ENCODE measurements at regions not wholly inside any gene's neighbourhood (a gene's known extent, or its start where the extent isn't known, plus 50 kb on each side); places are given as distances from the start of the nearest gene placed in this dataset.

DNA sequence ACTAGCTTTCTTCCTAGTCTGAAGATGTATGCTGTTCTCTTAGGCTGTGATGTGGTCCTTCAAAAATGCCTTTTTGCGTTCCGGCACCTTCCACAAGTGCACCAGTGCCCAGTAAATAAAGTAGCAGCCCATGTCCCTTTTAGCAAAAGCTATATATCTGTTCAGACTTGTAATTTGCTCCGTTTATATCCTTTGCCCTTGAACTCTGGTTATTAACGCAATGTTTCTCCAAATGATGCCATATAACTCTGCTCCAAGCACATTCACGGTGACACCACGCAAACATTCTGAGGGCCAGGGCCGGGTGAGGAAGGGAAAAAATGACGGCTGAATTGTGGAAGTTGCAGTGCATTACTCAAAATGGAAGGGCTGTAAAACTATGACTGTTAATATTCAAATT lies 1001.1 kb upstream of the NR2F2 start:
- Histone ChIP-seq H3K9me3 (ENCODE audit: low read length) (no peaks in the 10 kb centered on the region), H3K4me3 (ENCODE audit: low read depth, low read length, poor library complexity, severe bottlenecking) (no peak overlapping the region), H2AFZ (ENCODE audit: low read length) (no peak overlapping the region), H3F3A (ENCODE audit: insufficient read depth, low read length) (no peaks in the 10 kb centered on the region), H3K9ac (ENCODE audit: low read length) (no peak overlapping the region), H3K4me1 (ENCODE audit: insufficient read depth, low read length, severe bottlenecking) (no peaks in the 10 kb centered on the region), H3K27ac (ENCODE audit: low read depth, low read length, poor library complexity, severe bottlenecking) (no peak overlapping the region), H3K79me2 (ENCODE audit: insufficient read depth, low read length) (no peaks in the 10 kb centered on the region), H3K36me3 (ENCODE audit: insufficient read depth, low read length) (no peaks in the 10 kb centered on the region), H3K4me2 (ENCODE audit: low read length) (no peak overlapping the region), H3K27me3 (ENCODE audit: insufficient read depth, low read length) (no peaks in the 10 kb centered on the region), H3K9me2 (ENCODE audit: low read depth, low read length) (no peaks in the 10 kb centered on the region), H4K20me1 (ENCODE audit: insufficient read depth, low read length) (no peaks in the 10 kb centered on the region)
- no peak for TF ChIP-seq CTCF (IDR thresholded peaks at IDR 0.05; ENCODE audit: low read length)
- TF ChIP-seq EZH2 (IDR thresholded peaks at IDR 0.05; ENCODE audit: borderline replicate concordance, low read length): no peak

GRCh38 chr15:95341686-95342085 lies 988.8 kb upstream of the NR2F2 start:
- Histone ChIP-seq H3K4me1 (ENCODE audit: insufficient read depth, low read length, severe bottlenecking) (no peaks in the 10 kb centered on the region), H3K9me2 (ENCODE audit: low read depth, low read length) (no peaks in the 10 kb centered on the region), H2AFZ (ENCODE audit: low read length) (no peak overlapping the region), H3K36me3 (ENCODE audit: insufficient read depth, low read length) (no peaks in the 10 kb centered on the region), H3F3A (ENCODE audit: insufficient read depth, low read length) (no peaks in the 10 kb centered on the region), H3K27me3 (ENCODE audit: insufficient read depth, low read length) (no peaks in the 10 kb centered on the region), H3K9ac (ENCODE audit: low read length) (no peak overlapping the region), H4K20me1 (ENCODE audit: insufficient read depth, low read length) (no peaks in the 10 kb centered on the region), H3K4me3 (ENCODE audit: low read depth, low read length, poor library complexity, severe bottlenecking) (no peak overlapping the region), H3K79me2 (ENCODE audit: insufficient read depth, low read length) (no peaks in the 10 kb centered on the region), H3K9me3 (ENCODE audit: low read length) (no peaks in the 10 kb centered on the region), H3K27ac (ENCODE audit: low read depth, low read length, poor library complexity, severe bottlenecking) (no peak overlapping the region), H3K4me2 (ENCODE audit: low read length) (no peak overlapping the region)
- TF ChIP-seq EZH2 (IDR thresholded peaks at IDR 0.05; ENCODE audit: borderline replicate concordance, low read length) (no peak), CTCF (IDR thresholded peaks at IDR 0.05; ENCODE audit: low read length) (no peak)

DNA sequence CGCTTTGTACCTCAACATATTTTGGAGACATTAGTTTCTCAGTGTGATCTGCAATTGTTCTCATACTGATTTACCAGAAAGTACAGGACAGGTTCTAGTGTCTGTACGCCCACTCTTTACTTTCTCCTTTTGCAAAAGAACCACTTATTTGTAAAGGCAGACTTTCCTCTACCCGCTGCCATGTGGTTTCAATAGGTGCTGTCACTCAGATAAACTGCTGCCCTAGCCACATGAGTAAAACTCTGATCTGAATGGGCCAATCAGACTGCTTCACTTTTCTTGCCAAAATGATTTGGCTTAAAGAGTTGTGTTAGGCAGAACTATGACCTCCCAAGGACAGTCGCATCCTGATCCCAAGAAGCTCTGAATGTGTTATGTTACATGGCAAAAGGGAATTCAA lies 984.6 kb upstream of the NR2F2 start:
- Histone ChIP-seq H3K4me3 (ENCODE audit: low read depth, low read length, poor library complexity, severe bottlenecking) (no peak overlapping the region), H3K4me2 (ENCODE audit: low read length) (no peak overlapping the region), H3K9ac (ENCODE audit: low read length) (no peak overlapping the region), H3K79me2 (ENCODE audit: insufficient read depth, low read length) (no peaks in the 10 kb centered on the region), H3K27ac (ENCODE audit: low read depth, low read length, poor library complexity, severe bottlenecking) (no peak overlapping the region), H4K20me1 (ENCODE audit: insufficient read depth, low read length) (no peaks in the 10 kb centered on the region), H3K27me3 (ENCODE audit: insufficient read depth, low read length) (no peaks in the 10 kb centered on the region), H3K4me1 (ENCODE audit: insufficient read depth, low read length, severe bottlenecking) (no peaks in the 10 kb centered on the region), H3K9me2 (ENCODE audit: low read depth, low read length) (no peaks in the 10 kb centered on the region), H3K9me3 (ENCODE audit: low read length) (no peaks in the 10 kb centered on the region), H3K36me3 (ENCODE audit: insufficient read depth, low read length) (no peaks in the 10 kb centered on the region), H3F3A (ENCODE audit: insufficient read depth, low read length) (no peaks in the 10 kb centered on the region), H2AFZ (ENCODE audit: low read length) (no peak overlapping the region)
- TF ChIP-seq EZH2 (IDR thresholded peaks at IDR 0.05; ENCODE audit: borderline replicate concordance, low read length): no peak
- no peak for TF ChIP-seq CTCF (IDR thresholded peaks at IDR 0.05; ENCODE audit: low read length)
